ENCODE measurements at regions not wholly inside any gene's neighbourhood (a gene's known extent, or its start where the extent isn't known, plus 50 kb on each side); places are given as distances from the start of the nearest gene placed in this dataset.

GRCh38 chr11:87437844-87438223 lies 400.1 kb downstream of the TMEM135 start:
- H3K4me1 ChIP-seq (ENCODE audit: control insufficient read depth in 4 of 4, insufficient read depth in 4 of 4, low read length in 3 of 4) = no peaks in the 10 kb centered on the region
- TF ChIP-seq RAD21 (IDR thresholded peaks at IDR 0.05) = no peak
- no peak for TF ChIP-seq CTCF (IDR thresholded peaks at IDR 0.05; ENCODE audit: low read depth, low read length, missing input control)
- no peak for TF ChIP-seq GABPA (IDR thresholded peaks at IDR 0.05 in 1 of 2, conservative IDR thresholded peaks at IDR 0.05 in 1 of 2)
- no peak for TF ChIP-seq FOXA1 (IDR thresholded peaks at IDR 0.05)
- TF ChIP-seq ZBTB33 (IDR thresholded peaks at IDR 0.05) = no peak
- no peak for TF ChIP-seq JUND (IDR thresholded peaks at IDR 0.05)
- no peak for TF ChIP-seq SP1 (IDR thresholded peaks at IDR 0.05)
- no peak for TF ChIP-seq HNF4G (IDR thresholded peaks at IDR 0.05)
- TF ChIP-seq HNF4A (conservative IDR thresholded peaks at IDR 0.05) = no peak
- no peak for TF ChIP-seq EGR1 (IDR thresholded peaks at IDR 0.05; ENCODE audit: low read depth in 2 of 2)
- no peak for TF ChIP-seq RXRA (IDR thresholded peaks at IDR 0.05)
- TF ChIP-seq REST (IDR thresholded peaks at IDR 0.05) = no peak
- no peak for TF ChIP-seq FOXA2 (IDR thresholded peaks at IDR 0.05)
- no peaks in the 10 kb centered on the region for H3K9me3 ChIP-seq (ENCODE audit: control insufficient read depth in 4 of 4, low read length in 3 of 4)
- DNase-seq (ENCODE audit: low spot score) = no peak
- H3K27me3 ChIP-seq (ENCODE audit: control insufficient read depth in 4 of 4, insufficient read depth in 4 of 4, low read length in 3 of 4) = no peaks in the 10 kb centered on the region
- no peak overlapping the region for H3K27ac ChIP-seq (ENCODE audit: low read depth in 1 of 2, low read length in 2 of 2)
- no peaks in the 10 kb centered on the region for H3K36me3 ChIP-seq (ENCODE audit: control insufficient read depth in 4 of 4, insufficient read depth in 3 of 4, low read depth in 1 of 4, low read length in 3 of 4)
- H3K9ac ChIP-seq (ENCODE audit: low read depth in 1 of 2, low read length in 2 of 2) = no peak overlapping the region
- H3K4me3 ChIP-seq (ENCODE audit: low read depth in 1 of 3, low read length in 3 of 3) = no peak overlapping the region

GRCh38 chr11:87437133-87437843 lies 399.6 kb downstream of the TMEM135 start:
- TF ChIP-seq RAD21 (IDR thresholded peaks at IDR 0.05) (no peak), MAX (IDR thresholded peaks at IDR 0.05) (no peak), SP1 (IDR thresholded peaks at IDR 0.05) (no peak), FOXA2 (IDR thresholded peaks at IDR 0.05) (no peak), ZBTB33 (IDR thresholded peaks at IDR 0.05) (no peak), HNF4A (conservative IDR thresholded peaks at IDR 0.05) (no peak), NR2F2 (IDR thresholded peaks at IDR 0.05) (no peak), GABPA (IDR thresholded peaks at IDR 0.05 in 1 of 2, conservative IDR thresholded peaks at IDR 0.05 in 1 of 2) (no peak), FOXA1 (IDR thresholded peaks at IDR 0.05) (no peak), REST (IDR thresholded peaks at IDR 0.05) (no peak), HNF4G (IDR thresholded peaks at IDR 0.05) (no peak), ATF3 (IDR thresholded peaks at IDR 0.05) (no peak), RXRA (IDR thresholded peaks at IDR 0.05) (no peak), EGR1 (IDR thresholded peaks at IDR 0.05; ENCODE audit: low read depth in 2 of 2) (no peak)
- no peak for DNase-seq (ENCODE audit: low spot score)
- 79% methylated on average over 5 of the region's 5 CpGs for WGBS

More at GRCh38 chr11:87437133-87437843, 399.6 kb downstream of the TMEM135 start:
- no peaks in the 10 kb centered on the region for H3K4me1 ChIP-seq (ENCODE audit: control insufficient read depth in 4 of 4, insufficient read depth in 4 of 4, low read length in 3 of 4)
- no peak overlapping the region for H3K4me3 ChIP-seq (ENCODE audit: low read depth in 1 of 3, low read length in 3 of 3)
- no peaks in the 10 kb centered on the region for H3K36me3 ChIP-seq (ENCODE audit: control insufficient read depth in 4 of 4, insufficient read depth in 3 of 4, low read depth in 1 of 4, low read length in 3 of 4)
- no peak overlapping the region for H3K9ac ChIP-seq (ENCODE audit: low read depth in 1 of 2, low read length in 2 of 2)
- no peaks in the 10 kb centered on the region for H3K9me3 ChIP-seq (ENCODE audit: control insufficient read depth in 4 of 4, low read length in 3 of 4)
- no peak overlapping the region for H3K27ac ChIP-seq (ENCODE audit: low read depth in 1 of 2, low read length in 2 of 2)
- H3K27me3 ChIP-seq (ENCODE audit: control insufficient read depth in 4 of 4, insufficient read depth in 4 of 4, low read length in 3 of 4) = no peaks in the 10 kb centered on the region

All from liver (tissue), 8 donors.